ENCODE measurements at regions not wholly inside any gene's neighbourhood (a gene's known extent, or its start where the extent isn't known, plus 50 kb on each side); places are given as distances from the start of the nearest gene placed in this dataset.

DNA sequence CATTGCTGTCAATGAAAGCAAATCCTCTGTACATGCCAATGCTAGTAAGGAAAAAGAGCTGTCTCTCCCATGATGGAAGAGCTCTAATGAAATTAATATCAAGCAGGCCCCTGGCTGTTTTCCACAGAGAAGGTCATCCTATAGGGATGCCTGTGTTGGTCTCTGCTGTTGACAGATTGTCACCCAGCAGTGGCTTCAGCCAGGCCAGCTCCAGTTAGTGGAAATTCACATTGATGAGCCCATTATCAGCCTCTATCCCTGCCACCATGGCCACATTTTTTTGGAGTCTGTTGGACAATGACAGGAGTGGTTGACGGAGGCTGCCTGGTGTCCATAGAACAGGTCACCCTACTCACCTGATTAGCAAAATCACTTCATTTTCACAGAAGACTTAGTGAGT, 104.3 kb downstream of the GGTLC2 start:
- CTCF ChIA-PET = interaction anchor here (0.7 to 1.0 kb wide), 3 partner anchors 39 to 161 kb away, joined by 3 read pairs; no protein-coding TSS in a partner anchor
- POLR2A ChIA-PET = no interaction called here
- H3K27me3 ChIP-seq (ENCODE audit: control insufficient read depth, insufficient read depth, low read length) = no peaks in the 10 kb centered on the region
- no peaks in the 10 kb centered on the region for H3K36me3 ChIP-seq (ENCODE audit: control insufficient read depth, insufficient read depth, low read length)
- TF ChIP-seq, protein P1, sequence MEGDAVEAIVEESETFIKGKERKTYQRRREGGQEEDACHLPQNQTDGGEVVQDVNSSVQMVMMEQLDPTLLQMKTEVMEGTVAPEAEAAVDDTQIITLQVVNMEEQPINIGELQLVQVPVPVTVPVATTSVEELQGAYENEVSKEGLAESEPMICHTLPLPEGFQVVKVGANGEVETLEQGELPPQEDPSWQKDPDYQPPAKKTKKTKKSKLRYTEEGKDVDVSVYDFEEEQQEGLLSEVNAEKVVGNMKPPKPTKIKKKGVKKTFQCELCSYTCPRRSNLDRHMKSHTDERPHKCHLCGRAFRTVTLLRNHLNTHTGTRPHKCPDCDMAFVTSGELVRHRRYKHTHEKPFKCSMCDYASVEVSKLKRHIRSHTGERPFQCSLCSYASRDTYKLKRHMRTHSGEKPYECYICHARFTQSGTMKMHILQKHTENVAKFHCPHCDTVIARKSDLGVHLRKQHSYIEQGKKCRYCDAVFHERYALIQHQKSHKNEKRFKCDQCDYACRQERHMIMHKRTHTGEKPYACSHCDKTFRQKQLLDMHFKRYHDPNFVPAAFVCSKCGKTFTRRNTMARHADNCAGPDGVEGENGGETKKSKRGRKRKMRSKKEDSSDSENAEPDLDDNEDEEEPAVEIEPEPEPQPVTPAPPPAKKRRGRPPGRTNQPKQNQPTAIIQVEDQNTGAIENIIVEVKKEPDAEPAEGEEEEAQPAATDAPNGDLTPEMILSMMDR (IDR thresholded peaks at IDR 0.05; ENCODE audit: insufficient read depth, low read depth, low read length) = no peak
- no peak overlapping the region for H3K4me3 ChIP-seq (ENCODE audit: low read depth, low read length)
- no peak for DNase-seq (ENCODE audit: low read depth)

DNA sequence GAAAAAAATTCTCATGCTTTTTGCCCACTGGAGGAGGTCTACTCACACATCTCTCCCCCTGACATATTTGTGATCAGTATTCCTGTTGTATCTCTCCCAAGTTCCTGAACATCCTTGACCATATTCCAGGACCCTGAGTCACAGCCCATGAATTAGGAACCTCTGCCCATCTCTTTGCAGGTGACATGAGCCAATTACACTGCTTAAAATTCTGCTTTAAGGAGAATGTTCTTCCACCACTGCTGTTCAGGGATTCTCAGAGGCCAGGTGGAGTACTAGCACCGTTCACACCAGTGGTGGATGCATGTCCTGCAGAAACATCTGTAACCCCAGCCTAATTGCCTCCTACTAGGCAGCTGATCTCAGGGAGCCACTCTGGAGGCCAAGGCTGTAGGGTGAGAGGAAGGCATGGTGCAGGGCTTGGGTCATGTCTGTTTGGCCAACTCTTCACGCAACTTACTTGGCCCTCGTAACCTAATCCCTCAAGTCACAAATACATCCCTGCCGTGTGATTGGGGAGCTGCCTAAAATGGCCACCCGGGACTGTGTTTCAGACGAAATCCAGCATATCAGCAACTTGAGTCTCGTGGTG, 104.8 kb downstream of the GGTLC2 start:
- ChIA-PET POLR2A (no interaction called here), CTCF (interaction anchor here (0.6 to 1.0 kb wide), 5 partner anchors 20 to 1013 kb away, joined by 3 read pairs; no protein-coding TSS in a partner anchor)
- TF ChIP-seq, protein P1 (IDR thresholded peaks at IDR 0.05; ENCODE audit: insufficient read depth, low read depth, low read length) = no peak
- Histone ChIP-seq H3K27me3 (ENCODE audit: control insufficient read depth, insufficient read depth, low read length) (no peaks in the 10 kb centered on the region), H3K36me3 (ENCODE audit: control insufficient read depth, insufficient read depth, low read length) (no peaks in the 10 kb centered on the region), H3K4me3 (ENCODE audit: low read depth, low read length) (no peak overlapping the region)
- no peak for DNase-seq (ENCODE audit: low read depth)

DNA sequence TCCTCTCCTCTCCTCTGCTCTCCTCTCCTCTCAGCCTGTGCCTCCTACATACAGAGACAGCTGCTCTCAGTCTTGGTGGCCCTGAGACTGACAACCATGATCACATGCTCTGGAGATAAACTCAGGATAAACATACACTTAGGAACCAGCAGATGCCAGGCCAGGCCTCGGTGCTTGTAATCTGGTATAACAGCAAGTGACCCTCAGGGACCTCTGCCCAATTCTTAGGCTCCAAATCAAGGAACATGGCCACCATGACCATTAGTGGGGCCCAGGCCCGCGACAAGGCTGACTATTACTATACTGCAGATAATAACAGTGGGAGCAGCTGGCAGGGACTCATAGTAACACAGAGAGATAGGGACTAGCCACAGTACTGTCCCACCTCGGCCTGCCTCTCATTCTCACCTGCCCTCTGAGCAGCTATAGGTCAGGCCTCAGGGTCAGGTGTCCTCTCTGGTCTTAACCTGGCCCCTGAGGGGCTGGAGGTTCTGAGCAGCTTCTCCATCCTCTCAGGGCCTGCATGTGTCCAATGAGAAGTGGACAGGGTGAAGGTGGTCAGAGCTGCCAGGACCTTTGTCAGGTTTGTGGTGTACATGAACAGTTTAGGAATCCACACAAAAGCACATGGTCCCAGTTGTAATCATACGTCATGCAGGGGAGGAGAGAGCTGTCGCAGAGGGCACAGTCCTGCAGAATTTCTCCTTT, 106.1 kb downstream of the GGTLC2 start:
- no peaks in the 10 kb centered on the region for H3K36me3 ChIP-seq (ENCODE audit: control insufficient read depth, insufficient read depth, low read length)
- no peaks in the 10 kb centered on the region for H3K27me3 ChIP-seq (ENCODE audit: control insufficient read depth, insufficient read depth, low read length)
- TF ChIP-seq, protein P1 (IDR thresholded peaks at IDR 0.05; ENCODE audit: insufficient read depth, low read depth, low read length) = no peak
- CTCF ChIA-PET = interaction anchor here (0.6 to 1.4 kb wide), 4 partner anchors 9 to 113 kb away, joined by 3 to 7 read pairs (median 5); no protein-coding TSS in a partner anchor
- POLR2A ChIA-PET = no interaction called here
- no peak overlapping the region for H3K4me3 ChIP-seq (ENCODE audit: low read depth, low read length)
- no peak for DNase-seq (ENCODE audit: low read depth)

DNA sequence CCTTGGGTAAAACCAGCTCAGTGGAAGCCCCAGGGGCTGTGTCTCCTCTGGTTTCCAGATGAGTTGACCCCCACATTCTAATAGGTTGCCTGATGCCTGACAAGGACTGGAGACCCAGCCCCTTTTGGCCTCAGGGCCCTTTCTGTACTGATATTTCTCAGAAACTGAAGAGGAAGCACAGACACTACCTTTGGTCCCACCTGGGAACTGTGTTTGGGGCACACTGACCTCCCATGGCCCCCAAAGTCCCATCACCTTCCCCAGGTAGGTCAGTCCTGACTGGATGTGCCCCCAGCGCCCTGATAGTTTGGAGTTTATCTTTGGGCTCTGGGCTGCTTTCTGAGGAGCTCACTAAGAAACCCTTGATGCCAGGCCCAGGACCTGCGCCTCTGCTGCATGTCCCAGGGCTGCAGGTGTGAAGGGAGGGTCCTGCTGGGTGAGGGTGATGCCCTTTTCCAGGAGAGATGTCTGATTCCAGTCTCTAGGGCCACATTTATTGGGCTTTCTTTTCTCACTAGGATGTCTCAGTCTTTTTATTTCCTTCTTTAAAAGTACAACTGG, 106.7 kb downstream of the GGTLC2 start:
- no peaks in the 10 kb centered on the region for H3K36me3 ChIP-seq (ENCODE audit: control insufficient read depth, insufficient read depth, low read length)
- ChIA-PET CTCF (interaction anchor here (1.2 to 2.3 kb wide), 5 partner anchors 9 to 287 kb away, joined by 4 to 10 read pairs (median 5); no protein-coding TSS in a partner anchor), POLR2A (no interaction called here)
- TF ChIP-seq, protein P1 (IDR thresholded peaks at IDR 0.05; ENCODE audit: insufficient read depth, low read depth, low read length) = no peak
- no peak overlapping the region for H3K4me3 ChIP-seq (ENCODE audit: low read depth, low read length)
- no peaks in the 10 kb centered on the region for H3K27me3 ChIP-seq (ENCODE audit: control insufficient read depth, insufficient read depth, low read length)
- DNase-seq (ENCODE audit: low read depth) = no peak

DNA sequence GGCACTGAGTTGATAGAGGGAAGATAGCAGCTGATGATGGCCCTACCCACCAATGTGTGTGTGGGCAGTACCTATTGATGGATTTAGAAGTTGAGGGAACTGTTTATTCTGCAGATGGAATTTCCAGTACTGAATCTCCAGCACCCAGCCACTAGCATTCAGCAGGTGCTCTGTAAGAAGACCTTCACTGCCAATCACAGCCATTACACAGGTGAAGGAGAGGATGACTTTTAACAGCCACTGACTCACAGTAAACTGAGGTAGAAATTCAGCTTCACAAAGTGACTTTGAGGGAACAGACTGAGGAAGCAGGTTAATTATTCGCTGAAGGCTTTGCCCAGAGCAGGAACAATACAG, 107.8 kb downstream of the GGTLC2 start:
- ChIA-PET CTCF (interaction anchor here (0.7 to 2.3 kb wide), 5 partner anchors 40 to 288 kb away, joined by 3 to 10 read pairs (median 4); no protein-coding TSS in a partner anchor), POLR2A (no interaction called here)
- TF ChIP-seq, protein P1 (IDR thresholded peaks at IDR 0.05; ENCODE audit: insufficient read depth, low read depth, low read length) = no peak
- no peak for DNase-seq (ENCODE audit: low read depth)
- no peak overlapping the region for H3K4me3 ChIP-seq (ENCODE audit: low read depth, low read length)
- no peaks in the 10 kb centered on the region for H3K27me3 ChIP-seq (ENCODE audit: control insufficient read depth, insufficient read depth, low read length)
- no peaks in the 10 kb centered on the region for H3K36me3 ChIP-seq (ENCODE audit: control insufficient read depth, insufficient read depth, low read length)
